GM18520 (cell line): ENCODE measurements at regions not wholly inside any gene's neighbourhood (a gene's known extent, or its start where the extent isn't known, plus 50 kb on each side); places are given as distances from the start of the nearest gene placed in this dataset.

ENCODE experiments used
- ATAC-seq: cut with Tn5 transposase; IDR thresholded peaks from one replicate; pipeline ENCODE4 v1.9.1; 2021; ENCODE audit not compliant: unreplicated experiment

GRCh38 chr16:88283596-88283995 is 99.2 kb upstream of the ZNF469 start:
- ATAC-seq = no peak

DNA sequence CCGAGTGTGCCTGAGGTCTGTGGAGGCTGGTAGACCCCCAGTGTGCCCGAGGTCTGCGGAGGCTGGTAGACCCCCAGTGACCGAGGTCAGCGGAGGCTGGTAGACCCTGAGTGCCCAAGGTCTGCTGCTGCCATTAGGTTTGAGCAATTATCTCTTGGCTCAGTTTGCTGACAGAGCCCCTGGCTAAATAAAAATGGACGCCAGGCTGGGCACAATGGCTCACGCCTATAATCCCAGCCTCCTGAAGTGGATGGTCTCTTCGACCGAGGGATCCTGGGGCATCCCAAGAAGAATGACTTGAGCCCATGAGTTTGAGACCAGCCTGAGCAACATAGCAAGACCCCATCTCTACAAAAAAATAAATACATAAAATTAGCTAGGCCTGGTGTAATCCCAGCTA is 98.7 kb upstream of the ZNF469 start:
- ATAC-seq = no peak

DNA sequence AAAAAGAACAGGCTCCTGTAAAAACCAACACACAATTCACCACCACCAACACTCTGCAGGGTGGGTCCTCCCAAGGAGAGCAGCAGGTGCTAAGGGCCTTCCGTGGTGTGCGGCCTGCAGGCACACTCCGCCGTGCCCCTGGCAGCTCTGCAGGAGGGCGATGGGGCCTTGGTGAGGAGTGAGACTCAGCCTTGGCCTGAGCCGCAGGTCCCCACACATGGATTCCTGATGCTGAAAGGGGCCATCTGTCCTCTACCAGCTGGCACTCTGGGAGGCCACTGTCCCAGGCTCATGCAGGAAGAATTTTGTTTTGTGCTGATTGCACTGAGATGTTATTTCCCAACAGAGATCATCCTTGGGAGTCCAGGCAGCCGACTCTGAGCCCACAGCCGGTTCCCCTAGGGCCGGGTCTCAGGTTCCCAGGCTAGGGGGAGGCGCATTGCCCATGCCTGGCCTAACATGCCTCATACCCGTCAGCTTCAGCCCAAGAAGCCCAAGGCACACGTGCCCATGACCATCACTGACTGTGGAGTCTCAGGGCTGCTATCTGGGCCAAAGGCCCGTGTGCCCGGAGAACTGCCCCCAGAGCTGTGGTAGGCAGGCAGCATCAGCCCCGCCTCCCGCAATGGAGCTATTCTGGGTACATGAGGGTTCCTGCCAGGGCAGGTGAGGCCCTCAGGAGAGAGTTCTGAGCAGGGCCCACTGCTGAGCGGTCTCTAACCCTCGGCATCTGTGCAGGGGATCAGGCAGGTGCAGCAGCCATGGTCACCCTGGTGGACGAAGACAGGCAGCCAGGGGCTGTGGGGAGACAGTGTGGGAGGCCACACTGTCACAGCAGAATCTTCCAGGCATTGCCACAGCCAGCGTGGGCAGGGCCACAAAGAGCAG is 97.9 kb upstream of the ZNF469 start:
- ATAC-seq = no peak

GRCh38 chr16:88285514-88285822 is 97.3 kb upstream of the ZNF469 start:
- ATAC-seq = no peak

DNA sequence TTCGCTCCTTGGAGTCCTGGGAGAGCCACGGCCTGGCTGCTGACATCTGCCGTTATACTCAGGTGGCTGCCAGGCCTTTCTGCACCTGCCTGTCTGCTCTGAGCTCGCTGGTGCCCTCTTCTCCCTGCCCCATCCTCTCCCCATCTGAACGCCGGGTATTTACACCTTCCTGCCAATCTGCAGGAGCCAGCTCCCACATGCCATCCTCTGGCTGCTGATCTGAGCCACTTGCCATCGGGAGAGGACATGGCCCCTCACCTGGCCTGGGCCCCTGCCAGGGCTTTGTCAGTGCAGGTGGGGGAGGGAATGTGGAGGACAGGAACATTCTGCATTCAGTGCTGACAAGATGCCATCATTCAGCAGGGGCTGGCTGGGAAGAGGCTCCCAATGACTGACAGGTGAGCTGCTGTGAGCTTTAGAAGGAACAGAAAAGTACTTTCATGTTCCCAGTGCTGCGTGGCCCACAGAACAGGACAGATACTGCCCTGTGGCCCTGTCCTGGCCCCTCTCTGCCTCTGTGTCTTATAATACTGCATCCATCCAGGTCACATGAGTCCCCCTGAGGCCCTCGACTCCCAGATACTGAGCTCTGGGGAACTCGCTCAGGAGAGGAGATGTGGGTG is 96.3 kb upstream of the ZNF469 start:
- ATAC-seq = no peak

- ATAC-seq = no peak
Measured at GRCh38 chr16:88287219-88287618, 95.5 kb upstream of the ZNF469 start.

GRCh38 chr16:88288303-88288702 is 94.5 kb upstream of the ZNF469 start:
- no peak for ATAC-seq

GRCh38 chr16:88289001-88289400 is 93.8 kb upstream of the ZNF469 start:
- no peak for ATAC-seq

DNA sequence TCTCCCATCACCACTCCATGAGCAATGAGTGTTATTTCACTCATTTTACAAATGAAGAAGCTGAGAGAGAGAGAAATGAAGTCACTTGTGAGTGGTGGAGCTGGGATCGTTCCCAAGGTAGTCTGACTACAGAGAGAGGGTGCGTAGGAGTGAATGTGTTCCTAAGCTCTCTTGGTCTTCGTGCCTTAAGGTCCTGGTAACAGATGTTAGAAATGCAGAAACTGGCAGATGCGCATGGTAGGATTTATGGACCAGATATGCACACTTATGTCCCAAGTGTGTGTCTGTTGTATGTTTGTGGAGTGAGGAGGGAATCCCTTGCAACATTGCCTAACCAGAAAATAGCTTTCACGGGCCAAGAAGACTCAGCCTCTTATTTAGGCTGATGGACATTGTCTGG is 93.2 kb upstream of the ZNF469 start:
- no peak for ATAC-seq

DNA sequence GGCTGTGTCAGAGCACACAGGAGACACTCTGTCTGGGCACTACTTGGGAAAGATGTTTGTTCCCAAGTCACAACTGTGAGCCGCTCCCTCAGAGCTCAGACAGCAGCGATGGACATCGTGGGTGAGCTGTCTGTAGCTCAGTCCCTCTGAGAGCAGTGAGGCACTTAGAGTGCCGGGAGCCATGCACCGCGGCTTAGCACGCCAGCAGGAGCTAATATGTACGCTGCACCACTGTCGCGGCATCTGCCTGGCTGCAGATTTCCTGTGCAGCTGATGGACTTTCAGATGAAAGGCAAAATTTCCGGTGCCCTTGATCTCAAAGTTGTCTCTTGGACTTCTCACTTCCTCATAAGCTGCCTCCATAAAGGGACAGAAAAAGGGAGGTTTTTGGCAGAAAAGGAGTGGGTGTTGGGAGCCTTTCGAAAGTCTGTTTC is 92.8 kb upstream of the ZNF469 start:
- ATAC-seq = no peak

DNA sequence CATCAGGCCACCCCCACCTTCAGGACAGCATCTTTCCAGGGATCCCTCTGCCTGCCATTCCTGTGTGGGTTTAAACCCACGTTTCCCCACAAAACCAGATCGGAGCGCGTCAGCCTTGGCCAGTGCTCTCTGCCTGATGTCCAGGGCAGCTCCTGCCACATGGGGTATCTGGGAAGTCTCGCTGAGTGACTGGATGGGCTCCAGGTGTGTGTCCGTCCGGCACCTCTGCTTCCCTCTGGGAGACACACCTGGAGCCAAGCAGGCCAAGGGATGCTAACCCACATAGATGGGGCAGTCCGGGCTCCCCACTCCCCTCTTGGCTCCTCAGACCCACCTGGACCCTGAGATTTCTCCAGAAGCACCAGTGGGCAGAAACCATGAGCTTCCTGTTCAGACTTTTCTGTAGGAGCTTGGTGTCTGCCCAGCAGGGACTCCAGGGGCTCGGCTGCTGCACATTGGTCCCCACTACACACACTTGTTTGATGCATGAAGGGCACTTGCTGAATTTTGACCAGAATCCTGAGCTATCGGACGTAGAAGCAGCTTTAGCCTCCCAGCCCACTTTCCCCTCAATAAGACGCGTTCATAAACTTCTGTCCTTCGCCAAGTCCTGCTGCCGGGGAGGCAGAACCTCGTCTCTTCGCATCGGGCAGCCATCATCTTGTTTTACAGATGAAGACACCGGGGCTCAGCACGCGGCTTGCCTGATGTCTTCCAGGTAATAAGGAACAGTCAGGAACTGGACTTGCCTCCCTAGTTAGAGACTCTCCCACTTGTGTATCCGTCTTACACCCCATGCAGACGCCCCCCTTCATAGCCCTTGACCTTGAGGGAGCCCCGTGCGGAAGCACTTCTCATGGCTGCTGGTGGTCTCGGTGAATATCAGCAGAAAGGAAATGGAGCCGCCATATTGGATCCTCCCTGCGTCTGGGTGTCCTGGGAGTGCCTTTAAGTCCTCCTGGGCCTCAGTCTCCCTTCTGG is 91.6 kb upstream of the ZNF469 start:
- no peak for ATAC-seq

DNA sequence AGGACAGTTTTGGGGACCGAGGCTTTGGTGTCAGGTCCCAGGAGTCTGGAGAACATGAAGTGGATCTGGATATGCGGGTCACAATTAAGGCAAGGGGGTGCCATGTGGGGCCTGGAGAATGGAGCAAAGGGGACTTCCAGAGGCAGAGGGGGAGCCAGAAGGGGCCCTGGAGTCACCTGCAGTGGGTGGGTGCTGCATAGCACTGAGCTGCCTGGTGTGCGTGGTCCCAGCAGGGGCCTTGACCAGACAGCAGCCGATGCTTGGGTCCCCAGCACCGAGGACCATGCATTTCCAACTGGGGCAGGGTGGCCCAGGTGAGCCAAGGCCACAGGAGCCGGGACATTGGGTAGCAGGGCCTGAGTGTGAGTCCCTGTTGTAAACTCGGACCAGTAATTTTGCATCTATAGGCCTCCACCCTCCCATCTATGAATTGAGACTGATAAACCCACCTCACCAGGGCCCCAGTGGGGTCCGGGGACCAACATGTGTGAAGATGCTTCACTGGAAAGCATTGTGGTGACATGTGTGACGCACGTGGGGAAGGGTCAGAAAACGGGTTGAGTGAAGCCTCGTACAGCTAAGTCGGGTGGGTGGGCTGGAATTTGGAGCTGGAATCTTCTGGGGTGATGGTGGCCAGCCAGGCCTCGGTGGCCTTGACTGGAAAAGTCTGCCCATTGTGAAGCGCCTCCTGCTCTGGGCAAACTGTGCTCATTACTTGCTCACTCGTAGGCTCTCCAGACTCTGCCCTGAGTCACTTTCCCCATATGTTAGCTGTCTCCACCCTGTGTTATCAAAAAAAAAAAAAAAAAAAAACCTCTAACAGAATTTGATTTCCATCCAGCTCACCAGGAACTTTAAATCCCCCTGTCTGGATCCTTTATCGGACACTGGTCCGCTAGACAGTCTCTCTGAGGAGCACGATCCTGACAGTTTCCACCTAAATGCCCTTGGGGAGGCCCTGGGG is 90.5 kb upstream of the ZNF469 start:
- no peak for ATAC-seq

GRCh38 chr16:88293097-88293496 is 89.7 kb upstream of the ZNF469 start:
- no peak for ATAC-seq

DNA sequence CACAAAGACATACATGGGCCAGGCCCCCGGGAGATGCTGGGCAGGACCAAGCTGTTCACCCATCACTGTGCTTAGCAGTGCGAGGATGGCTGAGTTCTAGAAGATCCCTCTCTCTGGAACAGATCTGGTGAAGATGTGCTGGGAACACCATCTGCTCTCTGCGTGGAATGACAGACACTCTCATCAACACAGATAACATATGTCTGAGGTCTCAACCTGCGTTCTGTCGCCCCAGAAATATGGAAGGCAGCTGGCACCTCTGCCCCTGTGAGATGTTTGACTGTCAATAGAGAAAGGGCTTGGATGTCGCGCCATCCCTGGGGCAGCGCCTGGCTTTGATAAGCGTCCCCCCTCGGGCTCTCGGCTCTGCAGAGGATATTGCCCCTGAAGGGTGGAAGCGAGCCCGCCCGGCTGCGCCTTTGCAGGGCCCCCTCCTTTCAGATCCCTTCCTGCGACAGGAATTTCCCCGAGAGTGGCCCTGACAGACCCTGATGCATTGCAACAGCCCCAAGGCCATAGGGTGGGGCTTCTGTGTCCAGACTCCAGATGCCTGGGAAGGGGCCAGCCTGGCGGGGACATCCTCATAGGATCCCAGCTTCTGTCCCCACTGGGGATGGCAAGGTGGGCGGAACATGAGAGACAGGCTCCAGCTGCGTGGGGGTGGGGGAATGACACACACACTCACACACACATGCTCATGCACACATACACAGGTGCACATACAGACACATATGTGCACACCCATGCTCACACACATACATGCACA is 86.9 kb upstream of the ZNF469 start:
- no peak for ATAC-seq

- no peak for ATAC-seq
Measured at GRCh38 chr16:88296437-88297177, 86.2 kb upstream of the ZNF469 start.

- ATAC-seq = no peak
Measured at GRCh38 chr16:88297178-88297720, 85.5 kb upstream of the ZNF469 start.

- no peak for ATAC-seq
Measured at GRCh38 chr16:88298181-88298832, 84.5 kb upstream of the ZNF469 start.
